Panc1 (cell line): ENCODE measurements at regions not wholly inside any gene's neighbourhood (a gene's known extent, or its start where the extent isn't known, plus 50 kb on each side); places are given as distances from the start of the nearest gene placed in this dataset.

Source experiments
- POLR2AphosphoS5 ChIP-seq: IDR thresholded peaks from 2 replicates; pipeline ENCODE4 v1.6.1; 2012; ENCODE audit warnings: mild to moderate bottlenecking, low read depth, low read length, moderate library complexity
- SIN3A ChIP-seq: IDR thresholded peaks from 2 replicates; pipeline ENCODE4 v1.6.1; 2012; ENCODE audit warnings: low read depth, mild to moderate bottlenecking, low read length, moderate library complexity, borderline replicate concordance; ENCODE audit not compliant: insufficient read depth
- TF ChIP-seq, protein P1 (sequence below): fragments of 450-650 bp; IDR thresholded peaks from 2 replicates; pipeline ENCODE4 v1.5.1; 2017; ENCODE audit warnings: mild to moderate bottlenecking
- TF ChIP-seq, protein P2 (sequence below), 2 experiments: IDR thresholded peaks; 2 replicates each; pipeline ENCODE4 v1.6.1; 2011 to 2012; ENCODE audit warnings: low read depth in 2 of 2, control low read depth in 1 of 2, low read length in 1 of 2, mild to moderate bottlenecking in 1 of 2, moderate library complexity in 1 of 2; ENCODE audit not compliant: insufficient read depth in 1 of 2

- TF ChIP-seq, protein P1, sequence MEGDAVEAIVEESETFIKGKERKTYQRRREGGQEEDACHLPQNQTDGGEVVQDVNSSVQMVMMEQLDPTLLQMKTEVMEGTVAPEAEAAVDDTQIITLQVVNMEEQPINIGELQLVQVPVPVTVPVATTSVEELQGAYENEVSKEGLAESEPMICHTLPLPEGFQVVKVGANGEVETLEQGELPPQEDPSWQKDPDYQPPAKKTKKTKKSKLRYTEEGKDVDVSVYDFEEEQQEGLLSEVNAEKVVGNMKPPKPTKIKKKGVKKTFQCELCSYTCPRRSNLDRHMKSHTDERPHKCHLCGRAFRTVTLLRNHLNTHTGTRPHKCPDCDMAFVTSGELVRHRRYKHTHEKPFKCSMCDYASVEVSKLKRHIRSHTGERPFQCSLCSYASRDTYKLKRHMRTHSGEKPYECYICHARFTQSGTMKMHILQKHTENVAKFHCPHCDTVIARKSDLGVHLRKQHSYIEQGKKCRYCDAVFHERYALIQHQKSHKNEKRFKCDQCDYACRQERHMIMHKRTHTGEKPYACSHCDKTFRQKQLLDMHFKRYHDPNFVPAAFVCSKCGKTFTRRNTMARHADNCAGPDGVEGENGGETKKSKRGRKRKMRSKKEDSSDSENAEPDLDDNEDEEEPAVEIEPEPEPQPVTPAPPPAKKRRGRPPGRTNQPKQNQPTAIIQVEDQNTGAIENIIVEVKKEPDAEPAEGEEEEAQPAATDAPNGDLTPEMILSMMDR, result no peak
- no peak for TF ChIP-seq SIN3A
- no peak for TF ChIP-seq POLR2AphosphoS5
- TF ChIP-seq, protein P2, sequence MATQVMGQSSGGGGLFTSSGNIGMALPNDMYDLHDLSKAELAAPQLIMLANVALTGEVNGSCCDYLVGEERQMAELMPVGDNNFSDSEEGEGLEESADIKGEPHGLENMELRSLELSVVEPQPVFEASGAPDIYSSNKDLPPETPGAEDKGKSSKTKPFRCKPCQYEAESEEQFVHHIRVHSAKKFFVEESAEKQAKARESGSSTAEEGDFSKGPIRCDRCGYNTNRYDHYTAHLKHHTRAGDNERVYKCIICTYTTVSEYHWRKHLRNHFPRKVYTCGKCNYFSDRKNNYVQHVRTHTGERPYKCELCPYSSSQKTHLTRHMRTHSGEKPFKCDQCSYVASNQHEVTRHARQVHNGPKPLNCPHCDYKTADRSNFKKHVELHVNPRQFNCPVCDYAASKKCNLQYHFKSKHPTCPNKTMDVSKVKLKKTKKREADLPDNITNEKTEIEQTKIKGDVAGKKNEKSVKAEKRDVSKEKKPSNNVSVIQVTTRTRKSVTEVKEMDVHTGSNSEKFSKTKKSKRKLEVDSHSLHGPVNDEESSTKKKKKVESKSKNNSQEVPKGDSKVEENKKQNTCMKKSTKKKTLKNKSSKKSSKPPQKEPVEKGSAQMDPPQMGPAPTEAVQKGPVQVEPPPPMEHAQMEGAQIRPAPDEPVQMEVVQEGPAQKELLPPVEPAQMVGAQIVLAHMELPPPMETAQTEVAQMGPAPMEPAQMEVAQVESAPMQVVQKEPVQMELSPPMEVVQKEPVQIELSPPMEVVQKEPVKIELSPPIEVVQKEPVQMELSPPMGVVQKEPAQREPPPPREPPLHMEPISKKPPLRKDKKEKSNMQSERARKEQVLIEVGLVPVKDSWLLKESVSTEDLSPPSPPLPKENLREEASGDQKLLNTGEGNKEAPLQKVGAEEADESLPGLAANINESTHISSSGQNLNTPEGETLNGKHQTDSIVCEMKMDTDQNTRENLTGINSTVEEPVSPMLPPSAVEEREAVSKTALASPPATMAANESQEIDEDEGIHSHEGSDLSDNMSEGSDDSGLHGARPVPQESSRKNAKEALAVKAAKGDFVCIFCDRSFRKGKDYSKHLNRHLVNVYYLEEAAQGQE (IDR thresholded peaks at IDR 0.05; ENCODE audit: insufficient read depth in 1 of 2, low read depth in 2 of 2, low read length in 1 of 2), result no peak
Observed at GRCh38 chr12:107359382-107359781, 266.0 kb upstream of the CRY1 start.
